GM19328 (cell line): ENCODE measurements at regions not wholly inside any gene's neighbourhood (a gene's known extent, or its start where the extent isn't known, plus 50 kb on each side); places are given as distances from the start of the nearest gene placed in this dataset.

Source experiments
- ATAC-seq: cut with Tn5 transposase; IDR thresholded peaks from one replicate; pipeline ENCODE4 v1.9.1; 2021; ENCODE audit warnings: mild to moderate bottlenecking, moderate library complexity; ENCODE audit not compliant: unreplicated experiment

- ATAC-seq, result no peak
These were observed 669.8 kb upstream of the POT1 start for GRCh38 chr7:125599387-125599786.

- no peak for ATAC-seq
These were observed 662.7 kb upstream of the POT1 start for GRCh38 chr7:125592331-125592730.

GRCh38 chr7:125573126-125573525 lies 643.5 kb upstream of the POT1 start:
- ATAC-seq, result no peak

- ATAC-seq, result no peak
These were observed 642.8 kb upstream of the POT1 start for GRCh38 chr7:125572414-125572813.

- peak; percentile 89 for ATAC-seq
These were observed 639.2 kb upstream of the POT1 start for GRCh38 chr7:125568799-125569198.

- no peak for ATAC-seq
These were observed 638.1 kb upstream of the POT1 start for GRCh38 chr7:125567686-125568085.

- no peak for ATAC-seq
These were observed 634.4 kb upstream of the POT1 start for GRCh38 chr7:125563964-125564529.

- ATAC-seq, result no peak
These were observed 633.9 kb upstream of the POT1 start for GRCh38 chr7:125563557-125563956.

- ATAC-seq, result no peak
These were observed 631.4 kb upstream of the POT1 start for GRCh38 chr7:125561006-125561405.

GRCh38 chr7:125559921-125560320 lies 630.3 kb upstream of the POT1 start:
- ATAC-seq, result no peak

- ATAC-seq, result no peak
These were observed 626.3 kb upstream of the POT1 start for GRCh38 chr7:125555916-125556315.

- ATAC-seq, result no peak
These were observed 621.4 kb upstream of the POT1 start for GRCh38 chr7:125551008-125551407.

GRCh38 chr7:125547505-125547904 lies 617.9 kb upstream of the POT1 start:
- no peak for ATAC-seq

- ATAC-seq, result no peak
These were observed 600.9 kb upstream of the POT1 start for GRCh38 chr7:125530553-125530952.

- ATAC-seq, result no peak
These were observed 599.6 kb upstream of the POT1 start for GRCh38 chr7:125529249-125529648.

- no peak for ATAC-seq
These were observed 597.3 kb upstream of the POT1 start for GRCh38 chr7:125526958-125527357.

GRCh38 chr7:125526092-125526491 lies 596.5 kb upstream of the POT1 start:
- ATAC-seq, result no peak

- ATAC-seq, result no peak
These were observed 586.6 kb upstream of the POT1 start for GRCh38 chr7:125516194-125516593.

- no peak for ATAC-seq
These were observed 582.7 kb upstream of the POT1 start for GRCh38 chr7:125512373-125512772.

GRCh38 chr7:125511310-125511709 lies 581.7 kb upstream of the POT1 start:
- ATAC-seq, result no peak

- ATAC-seq, result no peak
These were observed 576.7 kb upstream of the POT1 start for GRCh38 chr7:125506331-125506730.

- no peak for ATAC-seq
These were observed 575.2 kb upstream of the POT1 start for GRCh38 chr7:125504848-125505247.

GRCh38 chr7:125495997-125496396 lies 566.4 kb upstream of the POT1 start:
- ATAC-seq, result no peak
